Neural cell (in vitro differentiated cells): ENCODE measurements at regions not wholly inside any gene's neighbourhood (a gene's known extent, or its start where the extent isn't known, plus 50 kb on each side); places are given as distances from the start of the nearest gene placed in this dataset.

Source experiments
- CTCF ChIP-seq: fragments of 450-650 bp; IDR thresholded peaks from 2 replicates; pipeline ENCODE4 v1.5.1; 2014; ENCODE audit warnings: antibody characterized with exemption, mild to moderate bottlenecking, moderate library complexity; ENCODE audit not compliant: poor library complexity, severe bottlenecking
- EP300 ChIP-seq: fragments of 450-650 bp; conservative IDR thresholded peaks from 2 replicates; pipeline ENCODE4 v1.6.1; 2014; ENCODE audit warnings: antibody characterized with exemption, mild to moderate bottlenecking, moderate library complexity; ENCODE audit not compliant: poor library complexity, severe bottlenecking
- EZH2 ChIP-seq: fragments of 200-600, 300-800 bp; shearing (Covaris generic), sonication (generic); IDR thresholded peaks from 2 replicates; pipeline ENCODE4 v1.6.1; 2014; ENCODE audit warnings: antibody characterized with exemption, low read length, borderline replicate concordance, mild to moderate bottlenecking; ENCODE audit not compliant: insufficient read depth, poor library complexity, severe bottlenecking
- POLR2AphosphoS5 ChIP-seq: IDR thresholded peaks from 2 replicates; pipeline ENCODE4 v1.6.1; 2012
- RAD21 ChIP-seq: fragments of 450-650 bp; conservative IDR thresholded peaks from 2 replicates; pipeline ENCODE4 v1.6.1; 2014; ENCODE audit warnings: antibody characterized with exemption, mild to moderate bottlenecking, moderate library complexity
- SMC3 ChIP-seq: fragments of 450-650 bp; conservative IDR thresholded peaks from 2 replicates; pipeline ENCODE4 v1.6.1; 2014; ENCODE audit warnings: antibody characterized with exemption, mild to moderate bottlenecking, moderate library complexity; ENCODE audit not compliant: poor library complexity
- TF ChIP-seq, protein P1 (sequence below): IDR thresholded peaks from 2 replicates; pipeline ENCODE4 v1.6.1; 2012; ENCODE audit warnings: borderline replicate concordance

DNA sequence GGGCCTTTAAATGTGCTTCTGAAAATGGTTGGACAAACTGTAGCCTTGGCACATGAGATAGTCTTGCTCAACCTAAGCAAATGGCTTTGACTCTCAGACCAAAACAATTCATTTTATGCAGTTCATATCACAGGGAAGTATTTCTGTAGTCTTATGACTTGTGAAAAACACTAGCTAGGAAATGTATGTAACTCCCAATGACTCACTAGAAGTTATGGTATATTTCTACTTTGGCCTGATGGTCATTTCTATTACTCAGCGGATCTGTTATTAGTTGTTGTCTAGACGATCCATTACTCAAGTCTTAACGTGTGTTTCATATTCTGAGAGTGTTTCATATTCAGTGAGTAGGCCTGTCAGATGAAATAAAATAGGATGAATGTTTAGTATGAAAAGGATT lies 1333.5 kb downstream of the KHDRBS2 start:
- TF ChIP-seq EP300 = no peak
- no peak for TF ChIP-seq CTCF
- no peak for TF ChIP-seq POLR2AphosphoS5
- no peak for TF ChIP-seq RAD21
- TF ChIP-seq, protein P1, sequence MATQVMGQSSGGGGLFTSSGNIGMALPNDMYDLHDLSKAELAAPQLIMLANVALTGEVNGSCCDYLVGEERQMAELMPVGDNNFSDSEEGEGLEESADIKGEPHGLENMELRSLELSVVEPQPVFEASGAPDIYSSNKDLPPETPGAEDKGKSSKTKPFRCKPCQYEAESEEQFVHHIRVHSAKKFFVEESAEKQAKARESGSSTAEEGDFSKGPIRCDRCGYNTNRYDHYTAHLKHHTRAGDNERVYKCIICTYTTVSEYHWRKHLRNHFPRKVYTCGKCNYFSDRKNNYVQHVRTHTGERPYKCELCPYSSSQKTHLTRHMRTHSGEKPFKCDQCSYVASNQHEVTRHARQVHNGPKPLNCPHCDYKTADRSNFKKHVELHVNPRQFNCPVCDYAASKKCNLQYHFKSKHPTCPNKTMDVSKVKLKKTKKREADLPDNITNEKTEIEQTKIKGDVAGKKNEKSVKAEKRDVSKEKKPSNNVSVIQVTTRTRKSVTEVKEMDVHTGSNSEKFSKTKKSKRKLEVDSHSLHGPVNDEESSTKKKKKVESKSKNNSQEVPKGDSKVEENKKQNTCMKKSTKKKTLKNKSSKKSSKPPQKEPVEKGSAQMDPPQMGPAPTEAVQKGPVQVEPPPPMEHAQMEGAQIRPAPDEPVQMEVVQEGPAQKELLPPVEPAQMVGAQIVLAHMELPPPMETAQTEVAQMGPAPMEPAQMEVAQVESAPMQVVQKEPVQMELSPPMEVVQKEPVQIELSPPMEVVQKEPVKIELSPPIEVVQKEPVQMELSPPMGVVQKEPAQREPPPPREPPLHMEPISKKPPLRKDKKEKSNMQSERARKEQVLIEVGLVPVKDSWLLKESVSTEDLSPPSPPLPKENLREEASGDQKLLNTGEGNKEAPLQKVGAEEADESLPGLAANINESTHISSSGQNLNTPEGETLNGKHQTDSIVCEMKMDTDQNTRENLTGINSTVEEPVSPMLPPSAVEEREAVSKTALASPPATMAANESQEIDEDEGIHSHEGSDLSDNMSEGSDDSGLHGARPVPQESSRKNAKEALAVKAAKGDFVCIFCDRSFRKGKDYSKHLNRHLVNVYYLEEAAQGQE = no peak
- TF ChIP-seq EZH2 = no peak
- no peak for TF ChIP-seq SMC3
